ENCODE measurements at regions not wholly inside any gene's neighbourhood (a gene's known extent, or its start where the extent isn't known, plus 50 kb on each side); places are given as distances from the start of the nearest gene placed in this dataset.

GRCh38 chr5:74123929-74124328 is 497.9 kb downstream of the ARHGEF28 start:
- H3K4me3 ChIP-seq (ENCODE audit: low read length), result no peak overlapping the region
- TF ChIP-seq ZNF274 (IDR thresholded peaks at IDR 0.05; ENCODE audit: low read depth, low read length), result no peak

- TF ChIP-seq ZNF274 (IDR thresholded peaks at IDR 0.05; ENCODE audit: low read depth, low read length), result no peak
- H3K4me3 ChIP-seq (ENCODE audit: low read length), result no peak overlapping the region
Measured at GRCh38 chr5:74122979-74123590, 497.1 kb downstream of the ARHGEF28 start.

DNA sequence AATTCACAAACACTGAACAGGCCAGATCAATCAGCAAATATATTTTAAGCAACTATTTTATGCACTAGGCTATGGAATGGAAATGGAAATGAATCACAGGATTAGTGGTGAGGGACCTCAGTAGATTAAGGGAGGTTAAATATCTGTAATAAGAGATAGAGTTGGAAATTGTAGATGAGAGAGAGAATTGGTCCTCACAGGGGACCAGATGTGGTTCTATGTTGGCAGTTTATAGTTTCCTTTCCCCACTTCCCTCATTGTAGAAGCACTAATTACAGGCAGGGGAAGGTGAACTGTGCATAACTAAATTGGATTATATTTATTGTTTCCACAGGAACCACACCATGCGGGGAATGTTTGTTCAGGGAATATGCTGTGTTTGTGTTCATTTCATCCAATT is 496.2 kb downstream of the ARHGEF28 start:
- H3K4me3 ChIP-seq (ENCODE audit: low read length), result no peak overlapping the region
- TF ChIP-seq ZNF274 (IDR thresholded peaks at IDR 0.05; ENCODE audit: low read depth, low read length), result no peak

GRCh38 chr5:74120585-74120984 is 494.6 kb downstream of the ARHGEF28 start:
- no peak for TF ChIP-seq ZNF274 (IDR thresholded peaks at IDR 0.05; ENCODE audit: low read depth, low read length)
- H3K4me3 ChIP-seq (ENCODE audit: low read length), result no peak overlapping the region

- TF ChIP-seq ZNF274 (IDR thresholded peaks at IDR 0.05; ENCODE audit: low read depth, low read length), result no peak
- no peak overlapping the region for H3K4me3 ChIP-seq (ENCODE audit: low read length)
Measured at GRCh38 chr5:74118071-74118470, 492.1 kb downstream of the ARHGEF28 start.

GRCh38 chr5:74116984-74117383 is 491.0 kb downstream of the ARHGEF28 start:
- no peak overlapping the region for H3K4me3 ChIP-seq (ENCODE audit: low read length)
- no peak for TF ChIP-seq ZNF274 (IDR thresholded peaks at IDR 0.05; ENCODE audit: low read depth, low read length)

DNA sequence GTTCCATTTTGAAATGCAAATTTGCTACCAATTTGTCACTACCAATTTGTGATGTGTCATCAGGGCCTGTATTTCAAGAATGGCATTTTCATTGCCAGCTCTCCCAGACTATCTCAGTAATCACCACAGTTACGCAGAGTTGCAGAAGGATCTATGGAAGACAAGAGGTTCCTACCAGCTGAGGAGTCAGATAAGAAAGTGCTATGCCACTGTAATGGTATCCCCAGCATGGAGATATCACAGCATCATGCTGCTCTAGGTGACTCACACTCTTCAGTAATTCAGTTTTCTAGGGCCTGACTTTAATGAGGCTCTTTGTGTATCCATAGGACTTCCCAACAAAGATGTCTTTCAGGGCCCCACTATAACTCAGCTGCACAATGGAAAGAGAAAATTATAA is 490.3 kb downstream of the ARHGEF28 start:
- H3K4me3 ChIP-seq (ENCODE audit: low read length), result no peak overlapping the region
- no peak for TF ChIP-seq ZNF274 (IDR thresholded peaks at IDR 0.05; ENCODE audit: low read depth, low read length)

DNA sequence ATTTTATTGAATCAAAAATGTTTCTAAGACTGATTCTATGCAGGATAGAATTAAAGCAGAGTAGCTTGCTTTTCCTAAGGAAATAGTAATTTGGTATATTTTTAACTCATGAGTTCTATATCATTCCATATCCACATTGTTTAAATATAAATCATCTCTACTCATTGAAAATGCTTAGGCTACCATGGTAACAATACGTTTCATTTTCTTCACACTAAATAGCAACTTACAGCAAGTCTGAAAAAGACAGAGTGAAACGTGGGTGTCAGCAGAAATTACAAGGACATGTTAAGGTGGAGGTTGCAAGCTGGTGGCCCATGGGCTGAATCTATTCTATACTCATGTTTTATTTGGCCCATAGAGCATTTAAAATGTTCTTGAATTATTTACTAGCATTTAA is 487.9 kb downstream of the ARHGEF28 start:
- TF ChIP-seq ZNF274 (IDR thresholded peaks at IDR 0.05; ENCODE audit: low read depth, low read length), result no peak
- no peak overlapping the region for H3K4me3 ChIP-seq (ENCODE audit: low read length)

DNA sequence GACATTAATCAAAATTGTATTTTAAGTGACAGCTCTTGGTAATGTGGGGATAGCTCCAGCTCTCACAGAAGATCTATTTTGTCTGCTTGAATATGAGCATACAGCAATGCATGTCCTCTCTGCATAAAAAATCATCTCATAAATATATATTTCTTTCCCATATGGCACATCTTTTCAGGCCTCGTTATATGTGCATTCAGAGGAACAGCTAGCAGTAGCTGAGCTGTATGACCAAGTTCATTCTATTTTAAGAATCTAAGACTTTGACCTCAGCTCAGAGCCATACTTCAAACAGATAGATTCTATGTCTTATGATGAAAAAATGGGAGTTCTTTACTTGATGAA is 487.2 kb downstream of the ARHGEF28 start:
- no peak for TF ChIP-seq ZNF274 (IDR thresholded peaks at IDR 0.05; ENCODE audit: low read depth, low read length)
- no peak overlapping the region for H3K4me3 ChIP-seq (ENCODE audit: low read length)

DNA sequence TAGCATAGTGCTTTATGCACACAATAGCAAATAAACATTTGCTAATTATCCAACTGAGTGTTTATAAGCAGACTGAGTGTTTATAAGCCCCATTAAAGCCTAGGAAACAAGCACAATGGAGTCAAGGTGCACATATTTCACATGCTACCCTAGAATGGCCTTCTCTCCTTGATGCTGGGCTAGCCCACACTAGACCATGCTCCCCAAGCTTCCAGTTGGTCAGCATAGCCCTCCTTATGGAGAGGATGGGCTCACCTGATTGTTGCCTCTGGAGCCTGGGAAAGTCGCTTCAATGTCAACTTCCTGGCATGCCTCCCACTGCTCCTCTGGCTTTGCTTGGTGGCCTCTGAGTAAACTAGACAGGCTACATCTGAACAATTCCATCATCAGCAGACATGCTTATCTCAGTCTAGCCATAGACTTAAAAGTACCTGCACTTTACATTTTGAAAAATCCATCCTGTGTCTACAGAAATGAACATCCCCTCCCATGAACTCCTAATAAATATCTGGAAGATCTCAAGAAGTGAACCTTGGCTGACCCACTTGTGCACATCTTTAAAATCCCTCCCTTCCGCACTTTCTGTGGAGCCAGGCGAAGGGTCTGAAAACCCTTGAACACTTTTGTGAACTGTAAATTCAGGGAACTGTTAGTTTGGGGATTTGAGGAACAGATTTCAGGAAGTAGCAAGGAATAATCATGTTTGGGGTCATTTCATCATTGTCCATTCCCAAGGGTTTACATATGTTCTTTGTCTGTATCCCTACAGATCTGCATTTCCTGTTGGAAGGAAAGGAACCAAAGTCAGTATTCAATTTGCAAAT is 486.6 kb downstream of the ARHGEF28 start:
- H3K4me3 ChIP-seq (ENCODE audit: low read length), result no peak overlapping the region
- TF ChIP-seq ZNF274 (IDR thresholded peaks at IDR 0.05; ENCODE audit: low read depth, low read length), result no peak

- TF ChIP-seq ZNF274 (IDR thresholded peaks at IDR 0.05; ENCODE audit: low read depth, low read length), result no peak
- H3K4me3 ChIP-seq (ENCODE audit: low read length), result no peak overlapping the region
Measured at GRCh38 chr5:74111764-74112163, 485.8 kb downstream of the ARHGEF28 start.

- H3K4me3 ChIP-seq (ENCODE audit: low read length), result no peak overlapping the region
- no peak for TF ChIP-seq ZNF274 (IDR thresholded peaks at IDR 0.05; ENCODE audit: low read depth, low read length)
Measured at GRCh38 chr5:74109344-74109743, 483.3 kb downstream of the ARHGEF28 start.

DNA sequence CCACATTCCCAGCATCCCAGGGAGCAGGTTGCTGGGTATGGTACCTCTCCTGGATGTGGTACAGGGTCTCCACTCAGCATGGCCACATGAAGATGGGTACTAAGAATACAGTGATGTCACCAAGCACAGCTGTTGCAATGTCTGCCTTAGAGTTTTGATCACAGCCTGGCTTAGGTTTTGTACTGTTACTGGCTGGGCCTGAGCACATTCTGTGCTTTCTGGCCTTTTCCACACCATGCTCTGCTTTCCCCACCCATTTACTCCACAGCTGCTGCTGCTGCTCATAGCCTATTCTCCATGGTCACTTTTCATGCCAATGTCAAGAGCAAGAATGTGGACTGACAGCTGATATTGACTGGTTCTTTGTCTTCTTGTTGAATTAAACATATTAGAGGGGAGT is 481.9 kb downstream of the ARHGEF28 start:
- no peak for TF ChIP-seq ZNF274 (IDR thresholded peaks at IDR 0.05; ENCODE audit: low read depth, low read length)
- H3K4me3 ChIP-seq (ENCODE audit: low read length), result no peak overlapping the region

DNA sequence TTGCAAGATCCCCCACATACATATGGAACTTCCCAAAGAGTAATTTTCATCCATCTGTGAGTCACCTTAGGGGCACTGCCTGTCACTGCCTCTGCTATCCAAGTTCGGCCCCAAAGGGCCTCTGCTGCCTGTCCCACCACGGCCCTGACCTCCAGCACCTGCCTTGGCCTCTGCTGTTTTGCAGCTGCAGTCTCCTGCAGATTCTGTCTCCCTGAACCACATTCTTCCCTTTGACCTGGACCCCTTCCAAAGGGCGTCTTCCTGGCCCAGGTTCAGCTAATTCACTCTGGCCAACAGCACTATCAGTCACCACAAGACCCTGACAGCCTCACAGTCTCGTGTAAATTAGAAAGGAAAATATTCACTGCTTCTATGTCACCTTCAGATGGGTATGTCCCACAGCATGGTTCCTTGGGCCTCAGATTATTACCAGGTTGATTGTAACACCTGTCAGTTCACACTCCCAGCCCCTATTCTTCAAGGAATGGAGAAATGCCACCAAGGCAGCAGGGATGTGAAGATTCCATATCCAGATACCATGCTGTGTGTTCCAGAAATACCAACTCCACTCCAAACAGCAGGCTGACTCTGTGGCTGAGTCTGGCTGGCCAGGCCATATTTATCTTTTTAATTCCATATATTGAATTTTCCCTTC is 479.3 kb downstream of the ARHGEF28 start:
- TF ChIP-seq ZNF274 (IDR thresholded peaks at IDR 0.05; ENCODE audit: low read depth, low read length), result no peak
- no peak overlapping the region for H3K4me3 ChIP-seq (ENCODE audit: low read length)
